ENCODE measurements at regions not wholly inside any gene's neighbourhood (a gene's known extent, or its start where the extent isn't known, plus 50 kb on each side); places are given as distances from the start of the nearest gene placed in this dataset.
"Not testable (repeated sequence)": the region's sequence is repeated elsewhere in the genome, so short reads cannot be mapped to it uniquely, and the experiment has no call there.

DNA sequence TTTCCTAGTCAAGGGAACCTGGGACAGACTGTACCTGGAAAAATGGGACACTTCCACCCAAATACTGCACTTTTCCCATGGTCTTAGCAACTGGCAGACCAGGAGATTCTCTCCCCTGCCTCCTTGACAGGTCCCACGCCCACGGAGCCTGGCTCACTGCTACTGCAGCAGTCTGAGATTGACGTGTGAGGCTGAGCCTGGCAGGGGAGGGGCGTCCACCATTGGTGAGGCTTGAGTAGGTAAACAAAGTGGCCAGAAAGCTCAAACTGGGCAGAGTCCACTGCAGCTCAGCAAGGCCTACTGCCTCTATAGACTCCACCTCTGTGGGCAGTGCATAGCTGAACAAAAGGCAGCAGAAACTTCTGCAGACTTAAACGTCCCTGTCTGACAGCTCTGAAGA is 301.4 kb downstream of the SLITRK2 start:
- TF ChIP-seq, protein P1, sequence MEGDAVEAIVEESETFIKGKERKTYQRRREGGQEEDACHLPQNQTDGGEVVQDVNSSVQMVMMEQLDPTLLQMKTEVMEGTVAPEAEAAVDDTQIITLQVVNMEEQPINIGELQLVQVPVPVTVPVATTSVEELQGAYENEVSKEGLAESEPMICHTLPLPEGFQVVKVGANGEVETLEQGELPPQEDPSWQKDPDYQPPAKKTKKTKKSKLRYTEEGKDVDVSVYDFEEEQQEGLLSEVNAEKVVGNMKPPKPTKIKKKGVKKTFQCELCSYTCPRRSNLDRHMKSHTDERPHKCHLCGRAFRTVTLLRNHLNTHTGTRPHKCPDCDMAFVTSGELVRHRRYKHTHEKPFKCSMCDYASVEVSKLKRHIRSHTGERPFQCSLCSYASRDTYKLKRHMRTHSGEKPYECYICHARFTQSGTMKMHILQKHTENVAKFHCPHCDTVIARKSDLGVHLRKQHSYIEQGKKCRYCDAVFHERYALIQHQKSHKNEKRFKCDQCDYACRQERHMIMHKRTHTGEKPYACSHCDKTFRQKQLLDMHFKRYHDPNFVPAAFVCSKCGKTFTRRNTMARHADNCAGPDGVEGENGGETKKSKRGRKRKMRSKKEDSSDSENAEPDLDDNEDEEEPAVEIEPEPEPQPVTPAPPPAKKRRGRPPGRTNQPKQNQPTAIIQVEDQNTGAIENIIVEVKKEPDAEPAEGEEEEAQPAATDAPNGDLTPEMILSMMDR (IDR thresholded peaks at IDR 0.05; ENCODE audit: poor library complexity), result not testable (repeated sequence)
- TF ChIP-seq EZH2 (IDR thresholded peaks at IDR 0.05; ENCODE audit: borderline replicate concordance), result not testable (repeated sequence)

Data from hepatocyte (in vitro differentiated cells).